ENCODE measurements at regions not wholly inside any gene's neighbourhood (a gene's known extent, or its start where the extent isn't known, plus 50 kb on each side); places are given as distances from the start of the nearest gene placed in this dataset.

GRCh38 chr14:88089445-88089844 lies 84.5 kb downstream of the GPR65 start (continued):
- no peak for TF ChIP-seq ZNF462 (CRISPR knock-in tag; IDR thresholded peaks at IDR 0.05)

GRCh38 chr14:88092529-88092928 lies 87.6 kb downstream of the GPR65 start:
- Histone ChIP-seq H3F3A (replicated peaks; ENCODE audit: low read depth) (no peaks in the 10 kb centered on the region), H3K9me2 (ENCODE audit: insufficient read depth) (no peaks in the 10 kb centered on the region), H3K79me2 (replicated peaks; ENCODE audit: insufficient read depth) (no peaks in the 10 kb centered on the region), H3K4me1 (ENCODE audit: insufficient read depth) (peaks cover 9% of the 10 kb centered on the region; the same call in 1 of the 2 replicates), H4K20me1 (replicated peaks; ENCODE audit: insufficient read depth) (no peaks in the 10 kb centered on the region), H3K4me2 (no peak overlapping the region), H2AFZ (no peak overlapping the region), H3K36me3 (ENCODE audit: insufficient read depth) (no peaks in the 10 kb centered on the region), H3K4me3 (no peak overlapping the region), H3K27ac (ENCODE audit: low read depth) (no peak overlapping the region), H3K27me3 (ENCODE audit: insufficient read depth) (no peaks in the 10 kb centered on the region)
- H3K27ac Mint-ChIP-seq = no peak overlapping the region
- no peaks in the 10 kb centered on the region for H3K36me3 Mint-ChIP-seq (ENCODE audit: low read depth)
- no peaks in the 10 kb centered on the region for H3K27me3 Mint-ChIP-seq (ENCODE audit: insufficient read depth, low read depth, poor library complexity)
- H3K9me3 Mint-ChIP-seq = no peaks in the 10 kb centered on the region
- ATAC-seq = no peak
- H3K4me1 Mint-ChIP-seq = peaks cover 11% of the 10 kb centered on the region; the same call in 2 of the 3 replicates
- H3K4me3 Mint-ChIP-seq = no peak overlapping the region
- DNase-seq (ENCODE audit: low spot score) = no peak
- no peak for TF ChIP-seq NANOG (IDR thresholded peaks at IDR 0.05; ENCODE audit: borderline replicate concordance)
- TF ChIP-seq POLR2AphosphoS5 (IDR thresholded peaks at IDR 0.05; ENCODE audit: low read depth) = no peak
- TF ChIP-seq EZH2 (IDR thresholded peaks at IDR 0.05; ENCODE audit: low read depth, unreplicated experiment) = no peak
- no peak for TF ChIP-seq ZNF114 (CRISPR knock-in tag; IDR thresholded peaks at IDR 0.05)
- TF ChIP-seq REST (IDR thresholded peaks at IDR 0.05; ENCODE audit: unreplicated experiment) = no peak
- no peak for TF ChIP-seq ZNF462 (CRISPR knock-in tag; IDR thresholded peaks at IDR 0.05)
- TF ChIP-seq STAT1 (IDR thresholded peaks at IDR 0.05; ENCODE audit: unreplicated experiment) = no peak

All from GM23338 (cell line).